HG03060 (cell line): ENCODE measurements at regions not wholly inside any gene's neighbourhood (a gene's known extent, or its start where the extent isn't known, plus 50 kb on each side); places are given as distances from the start of the nearest gene placed in this dataset.

Experiments
- ATAC-seq: cut with Tn5 transposase; IDR thresholded peaks from one replicate; pipeline ENCODE4 v1.9.1; 2021; ENCODE audit warnings: low read depth, moderate number of reproducible peaks; ENCODE audit not compliant: unreplicated experiment

DNA sequence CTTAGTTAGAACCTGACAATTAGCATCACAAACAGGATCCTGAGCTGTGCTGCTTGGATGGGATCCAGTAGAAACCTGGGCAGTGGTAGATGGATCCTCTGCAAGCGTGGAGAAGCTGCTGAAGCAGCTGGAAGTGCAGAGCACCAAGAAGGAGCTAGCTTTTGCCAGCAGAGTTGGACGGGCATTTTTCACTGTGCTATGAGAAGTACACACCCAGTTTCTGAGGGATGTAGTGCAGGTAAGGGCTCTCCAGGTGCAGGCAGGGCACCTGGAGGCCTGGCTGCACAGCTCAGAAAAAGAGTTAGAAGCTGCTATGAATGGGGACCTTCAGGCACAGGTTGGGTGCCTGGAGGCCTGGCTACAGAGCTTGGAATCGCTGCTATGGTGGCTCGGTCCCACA is 623.9 kb upstream of the NUDT12 start:
- no peak for ATAC-seq

DNA sequence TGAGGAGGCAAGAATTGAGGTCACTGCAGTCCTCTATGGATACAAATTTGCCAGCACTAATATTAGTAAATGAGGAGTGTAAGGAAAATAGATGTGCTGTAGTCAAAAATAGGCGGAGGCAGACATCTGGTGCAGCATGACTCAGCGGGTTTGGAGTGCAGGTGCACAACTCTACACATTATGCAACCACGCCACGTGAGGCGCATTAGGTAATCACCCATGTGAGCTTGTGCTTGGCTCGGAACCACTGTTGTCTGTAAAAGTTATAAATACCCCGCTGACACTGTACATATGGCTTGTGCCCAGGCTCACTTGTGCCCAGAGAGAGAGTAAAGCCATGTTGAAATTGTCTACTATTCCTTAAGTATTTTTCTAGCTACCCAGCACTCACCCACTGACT is 623.5 kb upstream of the NUDT12 start:
- ATAC-seq: no peak

DNA sequence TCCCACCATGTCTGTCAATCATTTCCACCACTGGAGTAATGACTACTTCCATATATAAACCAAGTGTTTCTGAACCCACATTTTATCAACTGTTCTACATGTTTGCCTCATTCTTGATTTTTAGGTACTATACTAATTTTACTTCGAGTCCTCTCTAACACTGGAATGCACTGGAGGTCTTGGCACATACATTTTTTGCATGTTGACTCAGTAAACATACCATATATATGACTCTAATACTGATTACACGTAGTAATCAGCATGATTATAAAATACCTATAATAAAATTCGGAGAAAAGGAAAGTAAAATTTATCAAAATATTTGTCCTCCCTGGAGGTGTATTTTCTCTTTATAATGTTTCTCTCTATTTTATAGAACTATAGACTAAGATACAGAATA is 621.7 kb upstream of the NUDT12 start:
- ATAC-seq: no peak

DNA sequence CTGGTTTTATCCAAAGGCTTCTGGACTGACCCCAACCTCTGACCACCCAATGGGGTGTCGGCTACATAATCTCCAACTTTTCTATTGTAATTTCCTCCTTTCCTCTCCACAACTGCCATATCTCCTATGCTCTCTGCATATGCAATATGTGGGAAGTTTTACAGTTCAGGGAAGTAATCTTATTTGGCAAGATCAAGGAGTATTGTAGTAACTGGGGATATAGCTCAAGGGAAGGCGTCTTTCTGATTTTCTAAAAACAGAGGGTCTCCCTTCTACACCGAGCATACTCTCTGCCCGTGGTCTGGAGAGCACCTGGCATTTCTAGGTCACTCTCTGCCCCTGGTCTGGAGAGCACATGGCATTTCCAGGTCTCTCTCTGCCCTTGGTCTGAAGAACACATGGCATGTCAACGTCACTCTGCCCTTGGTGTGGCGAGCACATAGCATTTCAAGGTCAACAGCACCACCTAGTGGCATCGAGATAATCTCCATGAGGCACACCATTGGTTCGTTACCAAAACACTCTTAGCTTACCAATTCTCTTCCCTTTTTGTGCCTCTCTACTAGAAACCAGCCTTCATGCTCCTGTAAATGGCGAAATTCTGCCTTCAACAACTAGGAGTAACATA is 616.4 kb upstream of the NUDT12 start:
- peak; percentile 55 for ATAC-seq

DNA sequence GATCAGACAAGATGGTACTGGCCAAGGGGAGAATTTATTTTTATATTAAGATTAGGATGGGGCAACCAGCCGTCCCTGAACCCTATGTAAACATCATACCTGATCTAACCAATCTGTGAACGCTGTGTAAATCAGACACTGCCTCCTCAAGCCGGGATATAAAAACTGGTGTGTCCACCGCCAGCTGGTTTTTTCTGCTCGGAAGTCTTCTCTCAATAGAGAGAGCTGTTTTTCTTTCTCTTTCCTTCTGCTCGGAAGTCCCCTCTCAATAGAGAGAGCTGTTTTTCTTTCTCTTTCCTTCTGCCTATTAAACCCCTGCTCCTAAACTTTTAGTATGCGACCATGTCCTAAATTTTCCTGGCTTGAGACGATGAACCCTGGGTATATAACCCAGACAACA is 615.5 kb upstream of the NUDT12 start:
- no peak for ATAC-seq

DNA sequence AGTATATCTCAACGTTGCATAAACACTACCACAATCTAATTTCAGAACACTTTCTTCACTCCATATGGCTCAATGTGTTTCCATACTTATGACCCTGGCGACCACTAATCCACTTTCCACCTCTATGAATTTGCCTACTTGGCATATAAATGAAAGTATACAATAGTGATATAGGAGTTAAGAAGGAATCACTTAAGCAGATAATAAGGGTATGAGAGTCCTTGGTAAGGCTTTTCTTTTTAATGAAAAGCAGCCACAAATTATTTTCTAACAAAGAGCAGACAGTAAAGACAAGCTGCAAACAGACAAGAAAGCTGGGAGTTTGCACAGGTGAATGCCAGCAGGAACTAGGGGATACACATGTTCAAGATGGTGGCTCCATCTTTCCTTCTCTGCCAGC is 615.1 kb upstream of the NUDT12 start:
- ATAC-seq: no peak

DNA sequence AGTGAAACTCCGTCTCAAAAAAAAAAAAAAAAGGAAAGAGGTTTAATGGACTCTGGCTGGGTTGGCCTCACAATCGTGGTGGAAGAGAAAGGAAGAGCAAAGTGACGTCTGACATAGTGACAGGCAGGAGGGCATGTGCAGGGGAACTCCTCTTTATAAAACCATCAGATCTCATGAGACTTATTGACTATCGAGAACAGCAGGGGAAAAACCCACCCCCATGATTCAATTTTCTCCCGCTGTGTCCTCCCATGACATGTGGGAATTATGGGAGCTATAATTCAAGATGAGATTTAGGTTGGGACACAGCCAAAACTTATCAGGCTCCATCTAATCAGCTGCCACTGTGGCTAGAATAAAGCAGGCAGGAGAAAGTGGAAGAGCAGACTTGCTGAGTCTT is 610.4 kb upstream of the NUDT12 start:
- no peak for ATAC-seq

DNA sequence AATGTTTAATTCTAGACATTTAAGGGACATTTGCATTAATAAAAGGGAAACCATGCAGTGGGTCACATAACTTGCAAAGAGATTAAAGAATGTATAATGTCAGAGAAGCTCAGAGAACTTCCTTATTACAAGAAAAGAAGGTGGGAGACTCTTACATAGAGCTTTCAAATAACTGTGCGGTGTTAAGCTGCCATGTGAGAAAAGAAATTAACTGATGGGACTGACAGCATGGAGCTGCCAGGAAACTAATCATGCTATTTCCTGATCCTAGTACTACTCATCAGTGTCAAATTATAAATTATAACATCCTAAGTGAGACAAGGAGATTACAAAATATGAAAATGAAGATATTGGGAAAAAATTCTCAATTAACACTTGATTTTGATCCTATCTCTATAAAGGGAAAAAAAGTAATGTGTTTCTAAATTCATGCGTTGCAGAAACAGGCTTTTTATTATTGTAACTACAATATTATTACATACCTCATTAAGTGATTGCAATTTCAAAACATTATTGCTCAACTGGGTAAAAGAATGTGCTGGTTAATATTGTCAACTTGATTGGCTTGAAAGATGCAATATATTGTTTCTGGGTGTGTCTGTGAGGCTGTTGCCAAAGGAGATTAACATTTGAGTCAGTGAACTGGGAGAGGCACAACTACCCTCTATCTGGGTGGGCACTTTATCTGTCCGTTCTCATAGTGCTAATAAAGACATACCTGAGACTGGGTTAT is 609.5 kb upstream of the NUDT12 start:
- no peak for ATAC-seq

DNA sequence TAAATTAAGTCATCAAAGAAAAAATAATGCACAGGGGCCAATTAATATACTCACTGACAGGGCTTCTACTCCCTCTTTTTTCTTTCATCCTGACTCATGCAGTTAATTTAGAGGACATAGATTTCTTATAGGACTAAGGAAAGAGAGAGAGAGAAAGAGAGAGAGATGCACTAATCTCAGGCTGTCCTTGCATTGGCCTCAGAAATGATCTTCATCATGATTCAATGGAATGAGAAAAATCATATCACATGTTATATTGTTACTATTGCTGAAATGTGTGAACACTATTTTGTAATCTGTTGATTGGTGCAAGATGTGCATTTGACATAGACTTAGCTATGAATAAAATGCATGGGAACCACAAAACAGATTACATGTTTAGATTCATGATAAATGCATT is 608.3 kb upstream of the NUDT12 start:
- no peak for ATAC-seq

DNA sequence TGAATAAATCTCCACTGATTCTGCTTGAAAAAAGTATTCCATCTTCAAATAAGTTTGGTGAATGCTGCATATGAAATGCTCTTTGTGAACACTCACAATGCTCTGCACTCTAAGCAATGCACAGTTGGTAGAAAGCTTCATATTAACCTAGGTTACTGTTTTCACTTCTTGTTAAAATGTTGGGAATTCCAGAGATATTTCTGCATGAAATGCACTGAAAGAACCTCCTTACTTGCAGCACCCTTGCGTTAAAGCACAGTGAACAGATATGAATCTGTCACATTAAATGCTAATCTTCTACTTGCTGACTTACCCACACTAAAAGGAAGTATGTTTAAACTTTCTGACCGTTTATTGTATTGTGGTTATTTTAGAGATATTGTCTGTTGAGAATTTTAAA is 584.1 kb upstream of the NUDT12 start:
- ATAC-seq: no peak

DNA sequence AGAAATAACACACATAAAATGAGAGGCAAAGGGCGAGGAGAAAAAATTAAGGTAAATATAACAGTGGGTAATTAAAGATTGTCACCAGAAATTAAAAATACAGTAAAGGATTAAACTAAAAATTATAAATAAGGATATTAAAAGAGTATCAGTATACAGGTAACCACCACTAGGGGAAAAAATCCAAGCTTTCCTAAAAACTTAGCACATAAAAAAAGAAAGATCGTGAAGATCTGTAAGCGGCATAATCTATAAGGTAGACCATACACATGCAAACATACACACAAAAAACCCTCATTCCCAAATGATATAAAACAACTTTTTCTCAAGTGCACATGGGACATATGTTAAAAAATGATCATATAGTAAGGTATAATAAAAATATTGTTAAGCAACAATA is 577.3 kb upstream of the NUDT12 start:
- ATAC-seq: no peak

DNA sequence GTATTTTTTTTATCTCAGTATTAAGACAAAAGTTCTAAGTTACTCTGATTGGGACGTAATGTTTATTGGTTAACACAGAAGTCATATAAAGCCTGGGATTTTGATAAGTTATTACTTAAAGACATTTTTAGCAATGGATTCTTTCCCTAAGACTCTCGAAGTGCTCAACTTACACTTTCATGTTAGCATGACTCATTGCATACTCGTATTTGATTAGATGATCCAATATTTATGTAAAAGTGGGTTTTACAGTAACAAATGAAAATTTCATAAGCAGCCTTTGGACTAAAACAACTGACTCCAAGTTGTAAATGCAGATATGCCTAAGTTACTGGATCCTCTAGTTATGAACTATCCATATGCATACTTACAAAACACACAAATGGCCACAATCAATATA is 567.7 kb upstream of the NUDT12 start:
- ATAC-seq: no peak

DNA sequence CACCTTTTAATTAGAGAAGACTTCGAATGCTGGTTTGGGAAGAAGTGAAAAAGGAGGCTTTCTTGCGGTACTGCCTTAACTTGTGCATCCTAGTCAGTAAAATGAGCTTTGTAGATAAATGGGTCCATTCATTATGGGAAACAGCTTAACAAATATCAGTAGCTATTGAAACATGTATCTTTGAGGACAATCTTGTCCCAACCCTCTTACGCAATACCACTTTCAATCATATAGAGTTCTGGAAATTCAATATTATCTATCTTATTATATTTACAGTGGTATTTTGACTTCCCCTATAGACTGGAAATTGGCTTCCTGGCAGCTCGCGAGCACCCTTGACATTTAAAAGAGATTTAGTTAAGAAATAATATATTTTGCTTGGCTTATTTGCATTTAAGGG is 565.8 kb upstream of the NUDT12 start:
- no peak for ATAC-seq

DNA sequence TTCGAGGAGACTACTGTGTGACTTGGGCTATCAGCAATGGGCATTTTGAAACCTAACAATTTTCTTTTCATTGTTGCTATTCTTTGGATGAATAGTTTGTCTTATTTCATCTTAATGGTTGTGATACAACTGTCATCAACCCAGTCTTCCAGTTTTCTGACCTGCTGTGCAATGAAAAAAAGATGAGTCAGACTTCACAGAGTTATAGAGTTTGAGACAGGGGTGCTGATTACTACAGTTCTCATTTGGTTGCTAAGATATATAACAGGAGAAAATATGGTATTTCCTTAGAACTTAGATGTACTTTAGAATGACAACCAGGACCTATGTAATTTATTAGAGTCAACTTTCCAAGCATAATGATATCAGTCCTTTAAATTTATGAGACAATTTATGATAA is 564.4 kb upstream of the NUDT12 start:
- no peak for ATAC-seq

DNA sequence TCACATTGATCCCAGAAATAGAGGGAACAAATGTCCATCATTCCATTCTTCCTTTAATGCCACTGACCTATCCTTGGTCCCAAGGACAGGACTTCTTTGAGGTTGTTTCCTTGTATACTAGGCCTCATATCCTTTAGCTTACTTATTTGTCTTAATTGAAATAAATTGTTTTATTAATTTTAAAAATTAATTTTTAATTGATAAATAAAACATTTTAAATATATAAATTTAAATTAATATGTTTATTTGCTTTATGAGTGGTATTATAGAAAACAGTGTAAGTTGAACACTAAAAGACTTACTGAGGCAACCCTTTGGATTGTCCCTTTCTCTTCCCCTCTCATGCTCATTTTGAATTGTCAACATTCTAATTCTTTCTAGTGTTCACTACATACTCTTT is 556.9 kb upstream of the NUDT12 start:
- ATAC-seq: no peak

DNA sequence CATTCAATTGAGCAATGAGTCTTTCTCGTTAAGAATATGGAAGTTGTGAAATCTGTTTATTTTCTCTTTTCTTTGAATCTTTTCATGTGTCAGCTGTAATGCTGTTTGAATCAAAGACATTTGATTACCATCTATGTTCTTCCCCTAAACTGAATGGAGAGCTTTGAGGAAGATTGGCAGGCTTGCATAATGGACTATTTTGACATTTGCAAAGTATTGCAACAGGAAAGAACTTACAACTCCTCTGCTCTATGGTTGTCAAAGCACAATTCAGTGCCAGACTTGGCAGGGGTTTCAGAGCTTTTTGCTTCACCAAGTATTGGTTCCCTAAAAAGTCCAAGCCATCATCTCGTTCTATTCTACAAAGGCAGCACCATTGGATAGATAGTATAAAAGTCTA is 549.0 kb upstream of the NUDT12 start:
- no peak for ATAC-seq

DNA sequence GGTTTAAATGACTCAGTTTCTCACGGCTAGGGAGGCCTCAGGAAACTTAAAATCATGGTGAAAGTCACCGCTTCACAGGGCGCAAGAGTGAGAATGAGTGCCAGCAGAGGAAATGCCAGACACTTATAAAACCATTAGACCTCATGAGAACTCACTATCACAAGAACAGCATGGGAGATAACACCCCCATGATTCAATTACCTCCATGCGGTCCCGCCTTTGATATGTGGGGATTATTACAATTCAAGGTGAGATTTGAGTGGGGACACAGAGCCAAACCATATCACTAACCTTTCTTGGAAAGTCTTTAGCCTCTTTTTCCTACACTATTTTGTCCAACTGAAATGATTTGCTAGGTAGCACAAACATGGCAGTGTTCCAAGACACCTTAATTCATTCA is 533.9 kb upstream of the NUDT12 start:
- ATAC-seq: no peak

DNA sequence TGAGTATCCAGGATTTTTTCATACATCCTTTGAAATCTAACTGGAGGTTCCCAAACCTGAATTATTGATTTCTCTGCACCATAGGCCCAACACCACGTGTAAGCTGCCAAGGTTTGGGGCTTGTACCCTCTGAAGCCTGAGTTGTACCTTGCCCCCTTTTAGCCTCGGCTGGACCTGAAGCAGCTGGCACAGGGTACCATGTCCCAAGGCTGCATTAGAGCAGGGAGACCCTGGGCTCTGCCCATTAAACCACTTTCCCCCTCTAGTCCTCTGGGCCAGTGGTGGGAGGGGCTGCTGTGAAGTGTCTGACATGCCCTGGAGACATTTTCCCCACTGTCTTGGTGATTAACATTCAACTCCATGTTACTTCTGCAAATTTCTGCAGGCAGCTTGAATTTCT is 532.9 kb upstream of the NUDT12 start:
- no peak for ATAC-seq

DNA sequence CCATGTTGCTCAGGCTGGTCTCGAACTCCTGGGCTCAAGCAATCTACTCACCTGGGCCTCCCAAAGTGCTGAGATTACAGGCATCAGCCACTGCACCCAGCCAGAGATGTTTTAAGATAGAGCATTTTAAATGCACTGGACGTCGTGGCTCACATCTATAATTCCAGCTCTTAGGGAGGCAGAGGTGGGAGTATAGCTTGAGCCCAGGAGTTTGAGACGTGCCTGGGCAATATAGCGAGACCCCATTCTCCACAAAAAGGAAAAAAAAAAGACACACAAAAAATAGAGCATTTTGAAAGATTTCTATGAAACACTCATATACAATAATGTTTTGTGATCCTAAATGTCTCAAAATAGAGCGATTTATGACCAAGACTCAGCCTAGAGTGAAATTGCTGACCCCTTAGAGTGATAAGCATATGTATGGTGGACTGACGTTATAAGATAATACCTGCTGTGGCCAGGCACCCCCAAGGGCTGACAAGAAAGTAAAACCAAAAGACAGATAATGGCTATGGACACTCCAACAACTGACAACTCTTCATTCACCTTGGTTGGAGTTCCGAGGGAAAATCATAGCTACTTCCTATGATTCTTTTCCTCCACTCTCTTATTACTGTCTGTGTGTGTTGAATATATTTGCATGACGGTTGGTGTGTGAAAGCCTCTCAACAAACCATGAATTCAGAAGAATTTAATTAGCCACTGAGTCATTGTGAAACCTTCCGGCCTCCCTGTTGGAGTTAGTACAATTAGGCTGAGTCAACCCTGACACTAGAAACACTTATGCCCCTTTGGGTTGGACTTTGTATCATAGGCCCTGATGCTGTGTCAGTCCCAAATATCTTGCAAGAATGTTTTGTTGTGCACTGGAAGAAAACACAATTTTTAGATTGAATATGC is 526.5 kb upstream of the NUDT12 start:
- ATAC-seq: no peak

DNA sequence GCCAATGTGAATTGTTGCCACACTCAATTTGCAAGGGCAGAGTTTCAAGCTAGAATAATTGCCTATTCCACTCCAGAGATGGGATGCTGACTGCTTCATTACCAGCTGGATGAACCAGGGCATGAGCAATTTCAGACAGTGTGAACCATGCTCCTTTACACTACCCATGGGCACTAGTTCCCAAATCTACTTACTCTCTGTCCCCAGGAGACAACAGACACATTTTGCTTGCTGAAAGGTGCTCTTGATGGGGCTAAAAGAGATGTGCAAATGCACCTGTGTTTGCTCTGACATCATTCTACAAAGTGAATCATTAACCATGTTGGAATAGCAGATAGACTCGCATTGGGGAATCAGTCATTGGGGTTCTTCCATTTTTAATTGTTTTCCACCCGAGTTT is 522.3 kb upstream of the NUDT12 start:
- no peak for ATAC-seq

DNA sequence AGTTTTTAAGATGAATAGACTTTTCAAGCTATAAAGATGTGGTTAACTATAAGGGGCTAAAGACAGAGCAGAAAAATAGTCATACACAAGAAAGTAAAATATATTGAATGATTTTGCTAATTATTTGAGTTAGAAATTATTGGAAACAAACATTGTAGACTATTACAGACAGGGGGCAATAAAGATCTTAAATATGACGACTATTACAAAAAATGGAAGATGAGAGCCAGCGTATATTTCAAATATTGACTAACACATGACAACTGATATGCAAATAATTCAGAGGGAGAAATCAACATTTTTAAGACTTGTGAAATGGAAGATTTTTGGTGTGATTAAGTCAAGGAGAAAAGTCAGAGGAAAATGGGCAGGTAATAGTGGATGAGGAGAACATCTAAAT is 520.2 kb upstream of the NUDT12 start:
- no peak for ATAC-seq

DNA sequence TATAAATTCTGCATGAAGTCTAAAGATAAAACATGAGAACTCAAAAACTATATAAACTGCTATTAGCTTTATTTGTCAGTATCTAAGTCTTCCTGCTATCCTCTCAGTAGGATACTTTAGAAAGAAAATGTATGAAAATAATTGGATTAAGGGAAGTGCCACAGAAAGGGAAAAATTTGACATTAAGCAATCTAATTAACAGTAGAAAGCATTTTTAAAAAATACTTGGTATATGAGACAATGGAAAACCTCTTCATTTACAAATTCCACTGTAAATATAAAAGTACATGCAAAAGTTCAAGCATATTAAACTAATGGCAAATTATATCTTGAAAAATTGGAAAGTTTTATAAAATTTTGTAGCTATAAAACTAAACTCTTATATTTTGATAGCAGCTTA is 518.6 kb upstream of the NUDT12 start:
- ATAC-seq: no peak
